Ascending aorta (tissue), 2 donors: ENCODE measurements at regions not wholly inside any gene's neighbourhood (a gene's known extent, or its start where the extent isn't known, plus 50 kb on each side); places are given as distances from the start of the nearest gene placed in this dataset.

ENCODE experiments used
- DNase-seq, 2 donors: peaks; one replicate each; pipeline ENCODE4 v3.0.0-alpha.2; 2019; ENCODE audit warnings: low spot score in 2 of 2
- H3K27ac ChIP-seq, 2 donors: fragments of 200-600 bp; sonication (generic); one replicate each; pipeline ENCODE4 v1.5.1; 2016 to 2017; ENCODE audit warnings: mild to moderate bottlenecking in 1 of 2
- H3K27me3 ChIP-seq: fragments of 200-600 bp; sonication (generic); one replicate; pipeline ENCODE4 v1.5.1; 2017
- H3K36me3 ChIP-seq, 2 donors: fragments of 200-600 bp; sonication (generic); one replicate each; pipeline ENCODE4 v1.5.1; 2016
- H3K4me1 ChIP-seq, 2 donors: fragments of 200-600 bp; sonication (generic); one replicate each; pipeline ENCODE4 v1.5.1; 2016 to 2017; ENCODE audit warnings: mild to moderate bottlenecking in 1 of 2
- H3K4me3 ChIP-seq, 2 donors: fragments of 200-600 bp; sonication (generic); one replicate each; pipeline ENCODE4 v1.5.1; 2016 to 2017; ENCODE audit warnings: mild to moderate bottlenecking in 1 of 2
- H3K9me3 ChIP-seq, 2 donors: fragments of 200-600 bp; sonication (generic); one replicate each; pipeline ENCODE4 v1.5.1; 2016
- CTCF ChIP-seq, 3 experiments: fragments of 200-600 bp in 2 of 3; fragments of 450-650 bp in 1 of 3; sonication (generic) in 2 of 3; IDR thresholded peaks; one replicate each; pipeline ENCODE4 v1.5.1; 2016 to 2019; ENCODE audit warnings: antibody characterized with exemption in 3 of 3, mild to moderate bottlenecking in 1 of 3, moderate library complexity in 1 of 3
- intact Hi-C: fragments of 100-400 bp; cut with DNase I; formaldehyde crosslinking; loops from one replicate; pipeline ENCODE4 v1.15.1; 2023

GRCh38 chr5:67903656-67904055 lies 311.9 kb upstream of the PIK3R1 start:
- Histone ChIP-seq H3K36me3 (no peaks in the 10 kb centered on the region), H3K27me3 (no peaks in the 10 kb centered on the region), H3K27ac (no peak overlapping the region), H3K4me3 (no peak overlapping the region), H3K9me3 (no peaks in the 10 kb centered on the region), H3K4me1 (no peaks in the 10 kb centered on the region)
- no peak for DNase-seq
- intact Hi-C loops: no loop called here
- no peak for TF ChIP-seq CTCF (IDR thresholded peaks at IDR 0.05)

GRCh38 chr5:67903121-67903520 lies 312.4 kb upstream of the PIK3R1 start:
- H3K36me3 ChIP-seq: no peaks in the 10 kb centered on the region
- no peak for DNase-seq
- intact Hi-C loops: no loop called here

GRCh38 chr5:67902497-67902830 lies 313.1 kb upstream of the PIK3R1 start:
- no peaks in the 10 kb centered on the region for H3K27me3 ChIP-seq
- no peak overlapping the region for H3K4me3 ChIP-seq
- no peak for DNase-seq
- H3K4me1 ChIP-seq: no peaks in the 10 kb centered on the region
- H3K27ac ChIP-seq: no peak overlapping the region
- TF ChIP-seq CTCF (IDR thresholded peaks at IDR 0.05): no peak
- H3K9me3 ChIP-seq: no peaks in the 10 kb centered on the region
- intact Hi-C loops: no loop called here
- no peaks in the 10 kb centered on the region for H3K36me3 ChIP-seq

More at GRCh38 chr5:67903121-67903520, 312.4 kb upstream of the PIK3R1 start:
- H3K9me3 ChIP-seq: no peaks in the 10 kb centered on the region
- H3K27me3 ChIP-seq: no peaks in the 10 kb centered on the region
- H3K4me3 ChIP-seq: no peak overlapping the region
- H3K4me1 ChIP-seq: no peaks in the 10 kb centered on the region
- H3K27ac ChIP-seq: no peak overlapping the region
- TF ChIP-seq CTCF (IDR thresholded peaks at IDR 0.05): no peak

- TF ChIP-seq CTCF (IDR thresholded peaks at IDR 0.05): no peak
- intact Hi-C loops: no loop called here
- no peaks in the 10 kb centered on the region for H3K9me3 ChIP-seq
These were observed 313.6 kb upstream of the PIK3R1 start for GRCh38 chr5:67901814-67902496.

GRCh38 chr5:67900514-67900913 lies 315.0 kb upstream of the PIK3R1 start:
- DNase-seq: no peak
- no peaks in the 10 kb centered on the region for H3K4me1 ChIP-seq
- H3K9me3 ChIP-seq: no peaks in the 10 kb centered on the region
- no peak overlapping the region for H3K4me3 ChIP-seq
- no peaks in the 10 kb centered on the region for H3K36me3 ChIP-seq
- intact Hi-C loops: no loop called here
- no peaks in the 10 kb centered on the region for H3K27me3 ChIP-seq
- no peak overlapping the region for H3K27ac ChIP-seq
- TF ChIP-seq CTCF (IDR thresholded peaks at IDR 0.05): no peak

More at GRCh38 chr5:67901814-67902496, 313.6 kb upstream of the PIK3R1 start:
- no peak for DNase-seq
- Histone ChIP-seq H3K4me1 (no peaks in the 10 kb centered on the region), H3K27ac (no peak overlapping the region), H3K4me3 (no peak overlapping the region), H3K27me3 (no peaks in the 10 kb centered on the region), H3K36me3 (no peaks in the 10 kb centered on the region)

- TF ChIP-seq CTCF (IDR thresholded peaks at IDR 0.05): no peak
- no peaks in the 10 kb centered on the region for H3K36me3 ChIP-seq
- no peak for DNase-seq
- no peaks in the 10 kb centered on the region for H3K9me3 ChIP-seq
- H3K27ac ChIP-seq: no peak overlapping the region
- no peak overlapping the region for H3K4me3 ChIP-seq
- H3K4me1 ChIP-seq: no peaks in the 10 kb centered on the region
- H3K27me3 ChIP-seq: no peaks in the 10 kb centered on the region
- intact Hi-C loops: no loop called here
These were observed 317.6 kb upstream of the PIK3R1 start for GRCh38 chr5:67897980-67898379.
